DND-41 (cell line): ENCODE measurements at regions not wholly inside any gene's neighbourhood (a gene's known extent, or its start where the extent isn't known, plus 50 kb on each side); places are given as distances from the start of the nearest gene placed in this dataset.

ENCODE experiments used
- ATAC-seq: fragments of 200-7000 bp; cut with Tn5 transposase; 3 replicates; pipeline ENCODE4 v1.9.1; 2021; ENCODE audit warnings: low read depth; ENCODE audit not compliant: insufficient read depth
- DNase-seq: peaks from one replicate; pipeline ENCODE4 v3.0.0-alpha.2; 2020
- H2AFZ ChIP-seq: 2 replicates; pipeline ENCODE4 v1.6.0; 2012; ENCODE audit warnings: low read depth, low read length
- H3K27ac ChIP-seq: 2 replicates; pipeline ENCODE4 v1.5.1; 2012; ENCODE audit warnings: low read length, inconsistent platforms
- H3K27me3 ChIP-seq: fragments of 200-600 bp; sonication (generic); 2 replicates; pipeline ENCODE4 v1.6.0; 2012; ENCODE audit warnings: low read length, mild to moderate bottlenecking, inconsistent platforms; ENCODE audit not compliant: insufficient read depth, poor library complexity
- H3K36me3 ChIP-seq: 2 replicates; pipeline ENCODE4 v1.5.1; 2012; ENCODE audit warnings: low read length, inconsistent platforms; ENCODE audit not compliant: insufficient read depth
- H3K4me1 ChIP-seq: 2 replicates; pipeline ENCODE4 v1.5.1; 2012; ENCODE audit warnings: mild to moderate bottlenecking, low read length; ENCODE audit not compliant: insufficient read depth
- H3K4me2 ChIP-seq: 2 replicates; pipeline ENCODE4 v1.6.0; 2012; ENCODE audit warnings: mild to moderate bottlenecking, moderate library complexity, low read length, inconsistent platforms; ENCODE audit not compliant: insufficient read depth
- H3K4me3 ChIP-seq, 2 experiments: fragments of 200-600 bp in 1 of 2; shearing (Covaris generic) in 1 of 2; 2 replicates each; pipeline ENCODE4 v1.5.1; 2012 to 2016; ENCODE audit warnings: inconsistent platforms in 2 of 2, low read length in 2 of 2, mild to moderate bottlenecking in 2 of 2, low read depth in 1 of 2, moderate library complexity in 1 of 2
- H3K79me2 ChIP-seq: 2 replicates; pipeline ENCODE4 v1.6.0; 2012; ENCODE audit warnings: low read length, inconsistent platforms; ENCODE audit not compliant: insufficient read depth
- H3K9ac ChIP-seq: 2 replicates; pipeline ENCODE4 v1.6.0; 2012; ENCODE audit warnings: low read depth, mild to moderate bottlenecking, inconsistent platforms, low read length, moderate library complexity
- H3K9me3 ChIP-seq: 2 replicates; pipeline ENCODE4 v1.5.1; 2012; ENCODE audit warnings: low read length, moderate library complexity, mild to moderate bottlenecking, inconsistent platforms; ENCODE audit not compliant: insufficient read depth, severe bottlenecking
- H4K20me1 ChIP-seq: 2 replicates; pipeline ENCODE4 v1.6.0; 2012; ENCODE audit warnings: low read length; ENCODE audit not compliant: insufficient read depth
- EZH2 ChIP-seq: IDR thresholded peaks from 3 replicates; pipeline ENCODE4 v1.6.1; 2012; ENCODE audit warnings: borderline replicate concordance, low read depth, mild to moderate bottlenecking, moderate library complexity, low read length, inconsistent platforms; ENCODE audit not compliant: severe bottlenecking
- TF ChIP-seq, protein P1 (sequence below): IDR thresholded peaks from 2 replicates; pipeline ENCODE4 v1.5.1; 2012; ENCODE audit warnings: borderline replicate concordance, low read length, moderate library complexity, mild to moderate bottlenecking; ENCODE audit not compliant: poor library complexity, severe bottlenecking; ENCODE audit errors: extremely low read depth

DNA sequence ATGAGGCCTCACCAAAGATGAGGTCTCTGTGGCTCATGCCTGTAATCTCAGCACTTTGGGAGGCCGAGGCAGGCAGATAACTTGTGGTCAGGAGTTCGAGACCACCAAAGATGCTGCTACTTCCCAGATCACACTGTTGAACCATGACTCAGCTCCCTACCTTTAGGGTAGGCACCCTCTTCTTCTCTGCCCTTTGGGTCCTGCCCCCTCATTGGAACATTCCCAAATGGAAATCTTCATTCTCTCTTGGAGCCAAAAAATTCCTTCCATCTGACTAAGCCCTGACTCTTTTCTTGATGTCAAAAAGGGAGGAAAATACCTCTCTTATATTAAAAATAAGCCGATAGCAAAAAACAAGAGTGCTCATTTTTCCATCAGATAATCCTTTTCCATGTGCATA is 183.5 kb downstream of the PAX3 start:
- H3K36me3 ChIP-seq, result no peaks in the 10 kb centered on the region
- ATAC-seq (no peak), DNase-seq (no peak)
- no peaks in the 10 kb centered on the region for H3K9me3 ChIP-seq
- TF ChIP-seq, protein P1, sequence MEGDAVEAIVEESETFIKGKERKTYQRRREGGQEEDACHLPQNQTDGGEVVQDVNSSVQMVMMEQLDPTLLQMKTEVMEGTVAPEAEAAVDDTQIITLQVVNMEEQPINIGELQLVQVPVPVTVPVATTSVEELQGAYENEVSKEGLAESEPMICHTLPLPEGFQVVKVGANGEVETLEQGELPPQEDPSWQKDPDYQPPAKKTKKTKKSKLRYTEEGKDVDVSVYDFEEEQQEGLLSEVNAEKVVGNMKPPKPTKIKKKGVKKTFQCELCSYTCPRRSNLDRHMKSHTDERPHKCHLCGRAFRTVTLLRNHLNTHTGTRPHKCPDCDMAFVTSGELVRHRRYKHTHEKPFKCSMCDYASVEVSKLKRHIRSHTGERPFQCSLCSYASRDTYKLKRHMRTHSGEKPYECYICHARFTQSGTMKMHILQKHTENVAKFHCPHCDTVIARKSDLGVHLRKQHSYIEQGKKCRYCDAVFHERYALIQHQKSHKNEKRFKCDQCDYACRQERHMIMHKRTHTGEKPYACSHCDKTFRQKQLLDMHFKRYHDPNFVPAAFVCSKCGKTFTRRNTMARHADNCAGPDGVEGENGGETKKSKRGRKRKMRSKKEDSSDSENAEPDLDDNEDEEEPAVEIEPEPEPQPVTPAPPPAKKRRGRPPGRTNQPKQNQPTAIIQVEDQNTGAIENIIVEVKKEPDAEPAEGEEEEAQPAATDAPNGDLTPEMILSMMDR, result no peak
- TF ChIP-seq EZH2, result no peak
- H3K4me2 ChIP-seq, result no peak overlapping the region
- H3K4me3 ChIP-seq, result no peak overlapping the region
- no peaks in the 10 kb centered on the region for H4K20me1 ChIP-seq
- H3K79me2 ChIP-seq, result no peaks in the 10 kb centered on the region
- no peaks in the 10 kb centered on the region for H3K4me1 ChIP-seq
- no peak overlapping the region for H3K27ac ChIP-seq
- no peak overlapping the region for H3K9ac ChIP-seq
- H3K27me3 ChIP-seq, result no peaks in the 10 kb centered on the region
- H2AFZ ChIP-seq, result no peak overlapping the region

GRCh38 chr2:222108957-222109585 is 189.7 kb downstream of the PAX3 start:
- Histone ChIP-seq H3K4me2 (no peak overlapping the region), H3K27me3 (no peaks in the 10 kb centered on the region), H3K9me3 (no peaks in the 10 kb centered on the region), H3K79me2 (no peaks in the 10 kb centered on the region), H2AFZ (no peak overlapping the region), H3K36me3 (no peaks in the 10 kb centered on the region), H3K4me3 (no peak overlapping the region), H3K4me1 (no peaks in the 10 kb centered on the region), H4K20me1 (no peaks in the 10 kb centered on the region), H3K9ac (no peak overlapping the region), H3K27ac (no peak overlapping the region)
- ATAC-seq (no peak), DNase-seq (no peak)
- no peak for TF ChIP-seq EZH2
- TF ChIP-seq, protein P1, result no peak

- Histone ChIP-seq H3K9me3 (no peaks in the 10 kb centered on the region), H3K27ac (no peak overlapping the region), H3K4me1 (no peaks in the 10 kb centered on the region), H3K27me3 (no peaks in the 10 kb centered on the region), H3K9ac (no peak overlapping the region), H2AFZ (no peak overlapping the region), H4K20me1 (no peaks in the 10 kb centered on the region), H3K4me2 (no peak overlapping the region), H3K4me3 (no peak overlapping the region), H3K36me3 (no peaks in the 10 kb centered on the region), H3K79me2 (no peaks in the 10 kb centered on the region)
- TF ChIP-seq EZH2, result no peak
- TF ChIP-seq, protein P1, result no peak
- DNase-seq, result no peak
- ATAC-seq, result no peak
These were observed 190.3 kb downstream of the PAX3 start for GRCh38 chr2:222108497-222108896.

DNA sequence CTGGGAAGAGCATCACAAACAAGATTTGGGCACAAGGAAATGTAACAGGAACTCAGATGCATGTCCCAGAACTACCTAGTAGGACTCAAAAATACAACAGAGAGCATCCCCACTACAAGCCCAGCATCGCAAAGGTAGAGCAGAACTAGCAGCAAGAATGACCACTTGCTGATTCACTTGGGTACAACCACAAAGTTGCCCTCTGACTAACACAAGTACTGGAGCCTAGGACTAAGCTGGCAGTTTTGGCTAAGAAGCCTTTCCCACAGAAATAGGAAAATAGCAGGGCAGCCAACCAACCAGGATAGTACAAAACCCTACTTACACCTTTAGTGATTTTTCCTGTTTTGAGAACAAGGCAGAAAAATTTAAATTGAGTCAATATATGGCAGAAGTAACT is 193.8 kb downstream of the PAX3 start:
- DNase-seq (no peak), ATAC-seq (no peak)
- no peak for TF ChIP-seq EZH2
- H3K9me3 ChIP-seq, result no peaks in the 10 kb centered on the region
- H4K20me1 ChIP-seq, result no peaks in the 10 kb centered on the region
- no peaks in the 10 kb centered on the region for H3K79me2 ChIP-seq
- no peak overlapping the region for H3K9ac ChIP-seq
- H3K36me3 ChIP-seq, result no peaks in the 10 kb centered on the region
- H2AFZ ChIP-seq, result no peak overlapping the region
- H3K4me3 ChIP-seq, result no peak overlapping the region
- H3K4me1 ChIP-seq, result no peaks in the 10 kb centered on the region
- no peak overlapping the region for H3K4me2 ChIP-seq
- H3K27ac ChIP-seq, result no peak overlapping the region
- peaks cover 6% of the 10 kb centered on the region for H3K27me3 ChIP-seq
